ENCODE measurements at regions not wholly inside any gene's neighbourhood (a gene's known extent, or its start where the extent isn't known, plus 50 kb on each side); places are given as distances from the start of the nearest gene placed in this dataset.

GRCh38 chr12:92271341-92271740 lies 125.7 kb upstream of the BTG1 start:
- TF ChIP-seq POLR2AphosphoS5 (IDR thresholded peaks at IDR 0.05; ENCODE audit: borderline replicate concordance, low read depth, low read length): no peak
- TF ChIP-seq EZH2 (IDR thresholded peaks at IDR 0.05): no peak
